Calu3 (cell line): ENCODE measurements at regions not wholly inside any gene's neighbourhood (a gene's known extent, or its start where the extent isn't known, plus 50 kb on each side); places are given as distances from the start of the nearest gene placed in this dataset.

ENCODE experiments used
- BruUV-seq: library from RNA; stranded (reverse); fragments of 400-500 nt; replicated peaks from 2 replicates; lab custom pipeline; 2021; lab: Mats Ljungman, UMichigan
- CTCF ChIA-PET: fragments of 300-600 bp; sonication (Branson Sonifier 250); formaldehyde crosslinking; loops from one replicate; lab custom pipeline; 2022; ENCODE audit warnings: antibody characterized with exemption; lab: Charles Lee
- DNase-seq: peaks from one replicate; pipeline ENCODE4 v3.0.0; 2022
- H3K27ac Mint-ChIP-seq: one replicate; pipeline ENCODE4 v1.8.0; 2022; ENCODE audit warnings: mixed read lengths; ENCODE audit not compliant: unreplicated experiment
- H3K27me3 Mint-ChIP-seq: one replicate; pipeline ENCODE4 v1.8.0; 2022; ENCODE audit warnings: mixed read lengths; ENCODE audit not compliant: unreplicated experiment
- H3K36me3 Mint-ChIP-seq: one replicate; pipeline ENCODE4 v1.8.0; 2022; ENCODE audit warnings: mild to moderate bottlenecking, moderate library complexity, mixed read lengths; ENCODE audit not compliant: insufficient read depth, unreplicated experiment
- H3K4me1 Mint-ChIP-seq: one replicate; pipeline ENCODE4 v1.8.0; 2022; ENCODE audit warnings: mild to moderate bottlenecking, low read depth, mixed read lengths; ENCODE audit not compliant: unreplicated experiment
- H3K4me3 Mint-ChIP-seq: one replicate; pipeline ENCODE4 v1.8.0; 2022; ENCODE audit warnings: mild to moderate bottlenecking, low read depth, moderate library complexity, mixed read lengths; ENCODE audit not compliant: unreplicated experiment
- H3K9me3 Mint-ChIP-seq: one replicate; pipeline ENCODE4 v1.8.0; 2022; ENCODE audit warnings: low read depth, mixed read lengths; ENCODE audit not compliant: unreplicated experiment
- intact Hi-C: fragments of 100-400 bp; cut with micrococcal nuclease; formaldehyde crosslinking; loops from one replicate; pipeline ENCODE4 v1.10.0; 2022; ENCODE audit not compliant: unreplicated experiment
- TF ChIP-seq, protein P1 (sequence below): fragments of 200-600 bp; IDR thresholded peaks from one replicate; pipeline ENCODE4 v1.8.0; 2022; ENCODE audit warnings: antibody characterized with exemption; ENCODE audit not compliant: unreplicated experiment

DNA sequence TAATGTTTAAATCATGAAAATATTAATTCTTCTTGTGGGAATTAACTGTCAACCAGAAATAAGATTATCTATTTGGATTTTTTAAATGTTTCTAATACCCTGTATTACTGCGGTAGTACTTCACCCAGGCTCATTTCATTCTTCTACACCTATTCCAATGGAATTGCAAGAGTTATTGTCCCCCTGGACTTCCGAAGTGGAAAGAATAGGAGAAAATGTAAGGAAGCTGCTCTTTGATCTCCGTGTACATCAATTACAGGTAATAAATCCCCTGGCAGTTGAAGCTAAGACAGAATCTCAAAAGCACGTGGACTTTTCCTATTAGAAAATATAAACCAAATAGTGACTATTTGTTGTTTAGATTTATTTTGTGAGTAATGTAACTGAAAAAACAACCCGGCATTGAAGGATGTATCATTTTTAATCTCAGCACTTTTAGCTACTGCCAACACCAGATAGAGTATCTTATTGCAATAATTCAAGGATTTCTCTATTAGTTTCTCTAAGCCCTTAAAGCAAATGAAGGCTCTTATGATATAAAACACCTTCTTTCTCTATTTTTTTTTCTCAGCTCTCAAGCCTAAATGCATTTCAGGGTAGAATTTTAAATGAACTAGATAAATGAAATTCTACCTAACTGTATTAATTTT lies 77.3 kb downstream of the MZT1 start:
- intact Hi-C loops: no loop called here
- Mint-ChIP-seq H3K36me3 (no peaks in the 10 kb centered on the region), H3K27ac (no peak overlapping the region), H3K27me3 (no peaks in the 10 kb centered on the region), H3K4me3 (no peak overlapping the region), H3K9me3 (no peaks in the 10 kb centered on the region), H3K4me1 (no peaks in the 10 kb centered on the region)
- no TSS peak for BruUV-seq
- TF ChIP-seq, protein P1, sequence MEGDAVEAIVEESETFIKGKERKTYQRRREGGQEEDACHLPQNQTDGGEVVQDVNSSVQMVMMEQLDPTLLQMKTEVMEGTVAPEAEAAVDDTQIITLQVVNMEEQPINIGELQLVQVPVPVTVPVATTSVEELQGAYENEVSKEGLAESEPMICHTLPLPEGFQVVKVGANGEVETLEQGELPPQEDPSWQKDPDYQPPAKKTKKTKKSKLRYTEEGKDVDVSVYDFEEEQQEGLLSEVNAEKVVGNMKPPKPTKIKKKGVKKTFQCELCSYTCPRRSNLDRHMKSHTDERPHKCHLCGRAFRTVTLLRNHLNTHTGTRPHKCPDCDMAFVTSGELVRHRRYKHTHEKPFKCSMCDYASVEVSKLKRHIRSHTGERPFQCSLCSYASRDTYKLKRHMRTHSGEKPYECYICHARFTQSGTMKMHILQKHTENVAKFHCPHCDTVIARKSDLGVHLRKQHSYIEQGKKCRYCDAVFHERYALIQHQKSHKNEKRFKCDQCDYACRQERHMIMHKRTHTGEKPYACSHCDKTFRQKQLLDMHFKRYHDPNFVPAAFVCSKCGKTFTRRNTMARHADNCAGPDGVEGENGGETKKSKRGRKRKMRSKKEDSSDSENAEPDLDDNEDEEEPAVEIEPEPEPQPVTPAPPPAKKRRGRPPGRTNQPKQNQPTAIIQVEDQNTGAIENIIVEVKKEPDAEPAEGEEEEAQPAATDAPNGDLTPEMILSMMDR: no peak
- CTCF ChIA-PET: no interaction called here
- DNase-seq: no peak

- CTCF ChIA-PET: no interaction called here
- H3K27ac Mint-ChIP-seq: no peak overlapping the region
- TF ChIP-seq, protein P1: no peak
- DNase-seq: no peak
- H3K36me3 Mint-ChIP-seq: no peaks in the 10 kb centered on the region
- intact Hi-C loops: no loop called here
- no peaks in the 10 kb centered on the region for H3K9me3 Mint-ChIP-seq
- BruUV-seq: no TSS peak
- H3K4me1 Mint-ChIP-seq: no peaks in the 10 kb centered on the region
- H3K27me3 Mint-ChIP-seq: no peaks in the 10 kb centered on the region
- no peak overlapping the region for H3K4me3 Mint-ChIP-seq
Measured at GRCh38 chr13:72648513-72649065, 78.8 kb downstream of the MZT1 start.

DNA sequence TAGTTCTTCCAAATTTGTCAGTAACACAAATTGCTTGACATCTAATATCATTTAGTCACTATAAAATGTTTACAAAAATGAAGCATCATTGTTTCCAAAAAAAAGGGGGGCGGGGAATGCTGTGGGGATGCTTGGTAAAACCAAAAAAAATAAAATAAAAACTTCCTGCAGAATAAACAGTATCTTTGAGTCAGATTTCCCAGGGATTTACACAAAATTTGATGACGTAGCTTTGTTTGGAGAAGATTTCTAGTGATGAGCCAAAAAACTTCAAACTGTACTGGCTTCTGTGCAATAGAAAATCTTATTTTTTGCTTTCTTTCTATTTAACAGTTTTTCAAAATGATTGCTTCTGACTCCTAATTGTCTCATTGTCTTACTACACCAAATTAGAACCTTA lies 80.0 kb downstream of the MZT1 start:
- BruUV-seq: no TSS peak
- no peaks in the 10 kb centered on the region for H3K27me3 Mint-ChIP-seq
- H3K27ac Mint-ChIP-seq: no peak overlapping the region
- CTCF ChIA-PET: no interaction called here
- no peaks in the 10 kb centered on the region for H3K9me3 Mint-ChIP-seq
- DNase-seq: no peak
- no peaks in the 10 kb centered on the region for H3K4me1 Mint-ChIP-seq
- no peaks in the 10 kb centered on the region for H3K36me3 Mint-ChIP-seq
- H3K4me3 Mint-ChIP-seq: no peak overlapping the region
- TF ChIP-seq, protein P1: no peak
- intact Hi-C loops: no loop called here

- H3K4me3 Mint-ChIP-seq: no peak overlapping the region
- intact Hi-C loops: no loop called here
Measured at GRCh38 chr13:72645521-72645920, 81.9 kb downstream of the MZT1 start.

More at GRCh38 chr13:72645521-72645920, 81.9 kb downstream of the MZT1 start:
- Mint-ChIP-seq H3K36me3 (no peaks in the 10 kb centered on the region), H3K27me3 (no peaks in the 10 kb centered on the region), H3K9me3 (no peaks in the 10 kb centered on the region), H3K27ac (no peak overlapping the region), H3K4me1 (no peaks in the 10 kb centered on the region)
- TF ChIP-seq, protein P1: no peak
- CTCF ChIA-PET: interaction anchor here (0.6 kb wide), 1 partner anchor 89 kb away, joined by 3 read pairs; no protein-coding TSS in a partner anchor
- no peak for DNase-seq
- BruUV-seq: no TSS peak
